KBM-7 (cell line): ENCODE measurements at regions not wholly inside any gene's neighbourhood (a gene's known extent, or its start where the extent isn't known, plus 50 kb on each side); places are given as distances from the start of the nearest gene placed in this dataset.
"Not testable (repeated sequence)": the region's sequence is repeated elsewhere in the genome, so short reads cannot be mapped to it uniquely, and the experiment has no call there.

Experiments
- DNase-seq: peaks from one replicate; pipeline ENCODE4 v3.0.0-alpha.2; 2015
- in situ Hi-C: fragments of 300-500 bp; cut with MboI; formaldehyde crosslinking; loops from 2 replicates; pipeline ENCODE4 v1.14.3; 2020; ENCODE audit warnings: low sequenced_read_pairs, low pct_unique_long_range_greater_than_20kb, mixed read lengths

DNA sequence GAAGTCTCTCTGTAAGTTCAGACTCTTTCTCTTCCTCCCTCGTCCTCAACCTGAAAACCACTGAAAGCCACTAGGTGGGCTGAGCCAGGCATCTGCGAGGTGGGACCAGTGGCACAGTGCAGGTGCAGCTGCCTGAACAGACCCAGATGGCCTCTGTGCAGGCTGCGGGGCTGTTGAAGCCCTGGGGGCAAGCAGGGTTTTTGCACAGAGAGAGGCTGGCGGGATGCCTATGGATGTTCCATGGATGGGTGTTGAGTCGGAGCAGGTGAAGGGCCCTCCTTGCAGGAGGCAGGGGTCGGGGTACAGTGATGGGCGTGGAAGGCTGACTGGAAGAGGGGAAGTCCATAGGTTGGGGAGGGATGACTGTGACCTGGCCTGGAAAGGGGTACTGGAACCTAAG lies 350.2 kb upstream of the FAT1 start:
- DNase-seq, result no peak
- in situ Hi-C loops, result no loop called here

DNA sequence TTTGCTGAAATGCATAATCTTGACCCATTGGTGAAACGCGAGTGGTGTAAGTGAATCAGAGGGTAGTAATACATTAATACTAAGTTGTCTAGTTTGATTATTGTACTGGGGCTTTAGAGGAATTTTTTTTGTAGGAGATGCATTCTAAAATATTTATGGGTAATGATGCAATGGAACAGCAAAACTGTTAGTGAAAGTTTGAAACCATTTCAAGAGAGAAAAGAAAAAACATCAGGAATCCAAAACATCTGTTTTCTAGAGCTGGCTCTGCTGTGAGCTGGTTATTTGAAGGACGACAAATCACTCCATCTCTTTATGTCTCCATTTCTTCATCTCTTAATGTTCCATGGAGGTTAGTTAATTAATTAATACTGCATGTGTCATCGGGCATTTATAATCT lies 351.9 kb upstream of the FAT1 start:
- DNase-seq, result no peak
- in situ Hi-C loops, result no loop called here

DNA sequence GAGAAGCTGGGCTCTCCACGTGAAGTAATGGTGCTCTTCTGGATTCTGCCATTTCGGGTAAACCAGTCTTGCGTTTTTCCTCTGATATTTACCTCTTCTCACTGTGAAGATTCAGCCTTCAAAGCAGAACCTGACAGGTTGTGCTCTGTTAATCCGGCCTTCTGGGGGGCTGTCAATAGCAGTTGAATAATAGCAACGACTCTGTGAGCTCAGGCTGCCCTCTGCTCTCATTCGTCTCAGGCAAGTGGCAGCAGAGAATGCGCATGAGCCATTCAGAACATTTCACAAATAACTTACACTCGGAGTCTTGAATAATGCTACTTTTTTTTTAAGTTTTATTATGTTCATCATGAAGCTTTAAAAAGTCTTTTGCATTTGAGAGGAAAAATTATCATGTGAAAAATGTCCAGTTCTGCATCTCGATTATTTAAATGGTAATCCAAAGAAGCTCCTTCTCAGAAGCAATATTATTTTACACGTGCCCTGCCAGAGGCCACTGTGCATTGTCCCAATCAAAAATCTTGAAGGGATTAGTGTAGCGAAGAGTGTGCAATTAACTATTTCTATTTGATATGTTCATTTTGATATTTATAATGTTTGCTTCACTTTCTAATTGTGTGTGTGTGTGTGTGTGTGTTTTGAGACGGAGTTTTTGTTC lies 354.2 kb upstream of the FAT1 start:
- no peak for DNase-seq
- in situ Hi-C loops, result no loop called here

DNA sequence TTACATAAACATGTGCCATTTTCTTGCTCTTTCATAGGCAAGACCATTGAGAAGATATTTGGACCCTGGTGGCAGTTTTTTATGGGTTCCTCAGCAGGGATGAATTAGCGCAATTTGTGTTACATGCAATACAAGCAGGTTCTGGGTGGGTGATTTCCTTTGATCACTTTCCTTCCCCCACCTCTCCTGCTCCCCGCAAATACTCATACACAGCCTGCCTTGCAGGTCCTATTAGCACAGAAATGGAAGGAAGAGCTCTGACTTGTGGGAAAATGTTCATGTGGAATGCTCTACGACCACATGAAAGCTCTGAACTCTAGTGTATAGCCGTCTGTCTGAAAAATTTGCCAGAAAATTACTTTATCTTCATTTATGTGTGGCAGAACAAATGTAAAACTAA lies 361.0 kb upstream of the FAT1 start:
- in situ Hi-C loops, result no loop called here
- DNase-seq, result no peak

DNA sequence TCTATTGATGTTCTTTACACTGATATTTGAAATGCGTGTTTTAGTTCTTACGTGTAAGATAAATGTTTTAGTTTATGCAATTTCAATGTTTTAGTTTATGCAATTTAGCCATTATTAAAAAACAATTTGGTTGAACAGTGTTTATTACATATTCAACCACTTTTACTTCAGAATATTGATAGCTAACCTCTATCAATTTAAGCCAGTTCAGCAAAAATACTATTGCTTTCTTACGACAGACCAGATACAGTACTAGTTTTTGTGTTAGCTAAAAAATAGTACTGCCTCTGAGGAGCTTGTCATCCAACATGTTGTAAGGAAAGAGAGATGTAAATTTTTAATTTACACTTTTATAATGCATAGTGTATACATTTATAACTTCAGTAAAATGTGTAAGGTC lies 361.7 kb upstream of the FAT1 start:
- in situ Hi-C loops, result no loop called here
- DNase-seq, result no peak

DNA sequence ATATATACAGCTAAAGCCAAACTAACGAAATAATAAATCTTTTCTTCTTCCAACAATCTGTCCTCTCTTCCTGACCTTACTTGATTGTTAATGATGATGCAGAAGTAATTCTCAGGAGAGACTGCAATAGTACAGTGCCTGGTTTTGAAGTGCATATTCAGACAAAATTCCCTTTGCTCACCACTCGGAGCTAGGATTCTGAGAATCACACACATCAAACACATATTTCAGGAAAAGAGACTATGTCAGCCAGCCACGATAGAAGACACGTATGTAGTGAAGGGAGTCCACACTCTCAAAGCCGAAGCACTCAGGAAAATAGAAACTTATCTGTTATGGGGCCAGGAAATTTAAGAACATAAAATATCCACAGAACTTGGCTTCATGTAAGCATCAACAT lies 362.5 kb upstream of the FAT1 start:
- in situ Hi-C loops, result no loop called here
- DNase-seq, result no peak

DNA sequence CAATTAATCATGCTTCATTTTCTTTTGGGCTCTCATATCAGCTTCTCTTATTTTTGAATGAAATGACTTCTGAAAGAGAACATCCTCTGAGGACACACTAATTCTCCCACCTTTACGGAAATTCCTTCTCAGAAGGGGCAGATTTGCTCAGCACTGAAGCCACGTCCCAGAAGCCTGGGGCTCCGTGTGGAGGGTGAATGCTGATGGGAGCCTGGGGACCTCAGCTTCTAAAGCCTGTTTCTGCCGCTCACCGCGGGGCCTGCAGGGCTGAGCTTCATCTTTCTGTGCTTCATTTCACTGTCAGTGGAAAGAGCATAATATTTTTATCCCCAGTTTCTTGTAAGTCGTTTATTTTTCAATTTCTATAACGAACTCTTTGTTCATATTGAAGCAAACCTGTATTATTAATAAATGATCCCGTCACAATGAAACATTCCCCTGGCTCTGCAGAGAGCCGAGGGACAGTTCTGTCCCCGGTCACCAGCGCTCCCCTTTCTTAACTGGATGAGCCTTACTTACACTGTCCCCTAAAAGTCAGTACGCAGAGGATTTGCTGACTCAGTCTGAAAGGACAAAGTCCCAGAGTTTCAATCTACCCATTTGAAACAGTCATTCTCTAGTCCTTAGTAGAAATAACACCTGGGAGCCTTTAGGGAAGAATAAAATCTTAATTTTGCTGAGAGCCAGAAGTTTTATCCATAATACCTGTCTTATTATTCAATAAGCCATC lies 364.6 kb upstream of the FAT1 start:
- DNase-seq, result no peak
- in situ Hi-C loops, result no loop called here

DNA sequence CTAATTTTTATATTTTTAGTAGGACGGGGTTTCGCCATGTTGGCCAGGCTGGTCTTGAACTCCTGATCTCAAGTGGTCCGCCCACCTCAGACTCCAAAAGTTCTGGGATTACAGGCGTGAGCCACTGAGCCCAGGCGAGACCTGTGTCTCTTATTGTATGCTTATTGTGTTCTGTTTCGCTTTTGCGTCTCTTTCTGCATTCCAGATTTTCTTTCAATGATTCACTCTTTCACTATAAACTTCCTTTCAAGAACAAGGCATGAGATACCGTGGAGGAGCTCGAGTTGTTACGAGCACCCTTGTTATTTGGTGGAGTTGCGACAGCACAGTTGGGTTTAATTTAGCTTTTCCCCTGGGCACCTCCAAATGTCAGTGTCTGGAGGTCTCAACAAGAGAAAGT lies 366.7 kb upstream of the FAT1 start:
- in situ Hi-C loops, result no loop called here

DNA sequence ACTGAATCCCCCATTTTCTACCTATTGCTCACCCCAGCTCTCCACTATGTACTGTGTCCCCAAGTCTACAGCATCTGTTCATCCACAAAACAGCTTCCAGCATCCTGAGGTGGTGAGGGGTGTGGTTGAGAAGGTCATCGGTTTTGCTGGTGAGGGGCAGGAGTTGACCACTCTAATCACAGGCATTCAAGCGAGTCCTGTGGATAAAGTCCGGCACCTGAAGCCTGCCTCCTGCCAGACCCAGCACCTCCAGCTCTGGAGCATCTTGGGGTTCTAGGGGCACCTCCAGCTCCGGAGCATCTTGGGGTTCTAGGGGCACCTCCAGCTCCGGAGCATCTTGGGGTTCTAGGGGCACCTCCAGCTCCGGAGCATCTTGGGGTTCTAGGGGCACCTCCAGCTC lies 367.2 kb upstream of the FAT1 start:
- in situ Hi-C loops, result not testable (repeated sequence)

More for the DNA sequence above, 366.7 kb upstream of the FAT1 start:
- no peak for DNase-seq

DNA sequence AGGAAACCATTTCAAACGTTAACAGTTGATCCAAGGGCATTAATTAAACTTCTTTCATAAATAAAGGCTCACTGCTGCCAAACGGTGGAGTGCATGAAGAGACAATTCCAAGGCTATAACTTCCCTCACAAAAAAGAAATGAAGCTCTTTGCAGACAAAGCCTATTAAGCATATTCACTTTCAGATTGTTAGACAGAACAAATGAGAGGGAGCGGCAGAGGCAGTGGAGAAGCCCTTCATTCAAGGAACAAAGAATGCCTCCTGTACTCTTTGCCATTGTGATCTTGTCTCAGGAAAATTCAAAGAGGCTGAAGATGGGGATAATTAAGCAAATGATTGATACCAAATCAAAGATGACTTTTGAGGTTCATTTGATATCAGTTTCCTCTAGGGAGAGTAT lies 370.5 kb upstream of the FAT1 start:
- no peak for DNase-seq
- in situ Hi-C loops, result no loop called here

More for the DNA sequence above, 367.2 kb upstream of the FAT1 start:
- DNase-seq, result not testable (repeated sequence)

DNA sequence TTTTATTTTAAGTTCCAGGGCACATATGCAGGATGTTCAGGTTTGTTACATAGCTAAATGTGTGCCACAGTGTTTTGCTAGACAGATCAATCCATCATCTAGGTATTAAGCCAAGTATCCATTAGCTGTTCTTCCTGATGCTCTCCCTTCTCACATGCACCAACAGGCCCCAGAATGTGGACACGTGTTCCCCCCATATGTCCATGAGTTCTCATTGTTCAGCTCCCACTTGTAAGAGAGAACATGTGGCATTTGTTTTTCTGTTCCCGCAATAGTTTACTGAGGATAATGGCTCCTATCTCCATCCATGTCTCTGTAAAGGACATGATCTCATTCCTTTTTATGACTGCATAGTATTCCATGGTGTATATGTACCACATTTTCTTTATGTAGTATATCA lies 374.8 kb upstream of the FAT1 start:
- DNase-seq, result no peak
- in situ Hi-C loops, result no loop called here

DNA sequence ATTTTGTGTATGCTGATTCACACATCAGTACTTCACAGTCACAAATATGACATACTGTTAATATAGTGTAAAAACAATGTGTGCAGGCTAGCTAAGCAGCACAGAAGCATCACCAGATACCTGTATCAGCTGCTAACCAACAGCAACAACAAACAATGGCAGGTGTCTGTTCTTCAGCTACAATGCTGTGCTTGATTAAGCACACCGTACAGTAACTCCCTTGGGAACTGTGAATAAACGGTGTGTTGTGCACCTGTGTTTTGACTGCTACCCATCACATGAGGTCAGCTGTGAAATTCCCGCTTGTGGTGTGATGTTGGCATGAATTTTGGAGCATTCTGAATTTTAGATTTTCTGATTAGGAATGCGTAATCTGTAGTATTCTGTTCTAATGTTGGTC lies 379.7 kb upstream of the FAT1 start:
- DNase-seq, result no peak

DNA sequence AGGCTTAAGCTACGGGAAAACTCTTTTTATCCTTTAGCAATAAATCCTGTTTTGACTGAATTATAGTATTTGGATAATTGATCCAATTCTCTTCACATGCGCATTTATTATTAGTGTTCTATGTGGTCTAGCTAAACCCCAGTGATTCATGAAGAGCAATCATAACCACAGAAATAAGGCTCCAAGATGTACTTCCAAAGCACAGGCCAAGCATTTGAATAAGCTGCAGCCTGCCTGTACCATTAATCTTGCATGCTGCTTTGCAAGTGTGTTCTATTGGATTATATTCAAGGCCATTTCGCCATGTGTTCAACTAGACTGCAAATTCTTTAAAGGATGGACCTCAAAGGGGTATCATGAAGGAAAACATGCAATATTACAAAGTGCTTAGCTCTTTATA lies 385.2 kb upstream of the FAT1 start:
- DNase-seq, result no peak
- in situ Hi-C loops, result no loop called here

More for the DNA sequence above, 379.7 kb upstream of the FAT1 start:
- in situ Hi-C loops, result no loop called here

DNA sequence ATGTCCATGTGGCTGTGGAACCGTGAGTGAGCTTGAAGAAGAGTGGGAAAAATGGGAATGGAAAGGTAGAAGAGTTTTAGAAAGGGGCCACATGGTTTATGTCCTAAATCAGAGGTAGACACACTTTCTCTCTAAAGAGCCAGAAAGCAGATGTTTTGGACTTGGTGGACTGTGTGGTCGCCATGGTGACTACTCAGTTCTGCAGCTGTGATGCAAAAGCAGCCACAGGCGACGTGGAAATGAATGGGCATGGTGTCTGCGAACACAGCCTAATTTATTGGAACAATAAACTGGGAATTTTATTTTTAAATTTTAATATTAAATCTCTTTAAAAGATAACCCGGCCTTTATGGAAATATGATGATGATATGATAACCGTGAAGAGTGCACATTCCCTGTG lies 386.0 kb upstream of the FAT1 start:
- DNase-seq, result no peak
- in situ Hi-C loops, result no loop called here

DNA sequence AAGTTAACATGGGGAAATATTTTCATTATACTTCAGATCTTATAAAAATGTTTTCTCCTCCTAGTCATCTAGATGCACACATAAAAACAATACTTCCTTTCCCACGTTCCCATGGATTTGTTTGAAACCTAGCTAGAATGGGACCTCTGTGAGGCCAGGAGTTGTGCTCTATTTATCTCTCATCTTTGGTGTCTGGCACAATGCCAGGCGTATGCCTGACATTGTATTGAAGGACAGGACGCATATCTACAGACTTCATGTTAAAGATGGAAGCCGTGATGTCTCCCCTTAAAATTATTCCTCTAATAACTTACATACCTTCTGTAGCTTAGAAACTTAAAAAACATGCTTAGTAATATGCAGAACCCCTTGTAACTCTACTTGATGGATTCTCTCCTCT lies 394.5 kb upstream of the FAT1 start:
- no peak for DNase-seq
- in situ Hi-C loops, result no loop called here

DNA sequence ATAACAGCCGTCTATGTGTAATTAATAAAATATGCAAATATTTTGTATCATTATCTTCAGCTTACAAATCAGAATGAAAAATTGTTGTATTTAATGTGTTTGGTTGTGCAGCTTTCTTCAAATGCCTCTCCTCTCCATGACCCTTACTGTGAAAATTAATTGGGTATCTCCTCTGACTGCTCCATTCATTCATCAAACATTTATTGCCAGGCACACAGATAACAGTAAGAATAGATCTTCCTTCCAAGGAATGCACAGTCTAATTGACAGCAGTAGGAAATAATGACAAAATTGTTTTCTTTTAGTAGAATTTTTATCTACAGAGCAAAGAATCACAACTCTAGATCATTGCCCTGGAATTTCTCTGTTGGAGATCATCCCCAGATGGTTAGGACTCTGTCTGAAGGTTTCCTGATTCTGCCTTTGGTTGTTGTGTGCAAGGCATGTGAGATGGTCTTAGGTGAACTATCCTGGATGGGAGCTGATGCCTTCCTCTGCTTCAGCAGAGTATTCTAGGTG lies 395.0 kb upstream of the FAT1 start:
- no peak for DNase-seq
- in situ Hi-C loops, result no loop called here

DNA sequence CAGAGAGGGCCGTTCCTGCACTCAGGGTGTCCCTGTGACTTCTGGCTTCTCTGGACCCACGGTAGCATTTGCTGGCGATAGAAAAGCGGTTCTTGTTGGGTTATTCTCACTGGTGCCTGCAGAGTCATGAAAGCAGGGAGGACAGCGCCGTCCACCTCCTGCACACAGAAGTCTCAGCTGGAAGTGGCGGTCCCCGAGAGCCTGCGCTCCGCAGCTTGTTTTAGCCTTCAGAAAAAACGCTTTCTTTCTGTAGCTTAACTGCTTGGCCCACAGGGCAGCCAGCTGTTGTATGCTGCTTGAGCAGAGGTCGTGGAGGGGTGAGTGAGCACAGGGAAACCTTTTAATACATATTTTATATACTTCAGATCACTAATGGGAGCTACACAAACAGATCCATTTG lies 400.7 kb upstream of the FAT1 start:
- no peak for DNase-seq
- in situ Hi-C loops, result no loop called here

DNA sequence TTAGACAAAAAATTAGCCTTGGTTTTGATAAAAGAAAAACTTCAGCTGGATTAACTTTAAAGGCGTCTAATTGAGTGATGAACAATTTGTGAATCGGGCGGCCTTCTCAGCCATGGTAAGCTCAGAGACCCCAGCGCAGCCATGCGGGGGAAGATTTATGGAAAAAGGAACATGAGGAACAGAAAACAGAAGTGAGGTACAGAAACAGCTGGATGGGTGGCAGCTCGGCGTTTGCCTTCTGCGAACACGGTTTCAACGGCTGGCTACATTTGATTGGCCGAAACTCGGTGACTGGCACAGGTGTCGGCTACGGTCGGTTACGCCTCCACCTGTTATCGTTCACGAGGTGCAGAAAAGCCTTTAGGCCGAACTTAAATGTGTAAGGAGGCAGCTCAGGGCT lies 401.4 kb upstream of the FAT1 start:
- DNase-seq, result no peak
- in situ Hi-C loops, result no loop called here

DNA sequence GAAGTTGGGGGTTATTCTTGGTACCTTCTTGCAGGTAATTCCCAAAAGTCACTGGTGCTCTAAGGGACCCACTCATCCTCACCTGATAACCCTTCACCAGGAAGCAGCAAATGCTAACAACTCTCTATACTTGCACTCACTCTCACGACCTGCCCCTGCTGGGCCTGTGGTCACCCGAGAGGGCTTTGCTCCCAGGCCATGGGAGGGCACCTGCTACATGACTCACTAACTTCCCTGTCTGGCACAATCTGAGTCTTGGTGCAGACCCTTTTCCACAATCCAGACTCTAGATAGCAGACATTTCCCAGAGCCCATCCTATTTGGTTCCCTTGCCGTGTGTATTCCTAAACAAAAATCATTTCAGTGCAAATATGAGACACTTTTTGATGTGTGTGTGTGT lies 403.8 kb upstream of the FAT1 start:
- in situ Hi-C loops, result no loop called here
- DNase-seq, result no peak

DNA sequence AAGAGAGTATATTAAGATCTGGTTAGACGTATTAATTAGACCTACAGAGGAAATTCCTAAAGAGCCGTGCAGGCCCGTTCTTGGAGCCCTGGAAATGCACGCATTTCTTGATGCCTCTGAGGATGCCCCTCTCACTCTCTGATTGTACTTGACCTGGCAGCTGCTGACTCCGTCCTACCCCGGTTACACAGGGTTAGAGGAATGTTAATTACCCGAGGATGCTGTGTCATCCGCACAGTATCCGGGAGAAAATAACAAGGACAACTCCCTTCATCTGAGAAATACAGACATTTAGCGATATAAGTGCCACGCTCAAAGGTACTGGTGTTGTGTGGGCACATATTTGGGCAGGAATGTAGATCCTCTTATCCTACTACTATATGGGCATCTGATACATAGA lies 404.6 kb upstream of the FAT1 start:
- DNase-seq, result no peak
- in situ Hi-C loops, result no loop called here

DNA sequence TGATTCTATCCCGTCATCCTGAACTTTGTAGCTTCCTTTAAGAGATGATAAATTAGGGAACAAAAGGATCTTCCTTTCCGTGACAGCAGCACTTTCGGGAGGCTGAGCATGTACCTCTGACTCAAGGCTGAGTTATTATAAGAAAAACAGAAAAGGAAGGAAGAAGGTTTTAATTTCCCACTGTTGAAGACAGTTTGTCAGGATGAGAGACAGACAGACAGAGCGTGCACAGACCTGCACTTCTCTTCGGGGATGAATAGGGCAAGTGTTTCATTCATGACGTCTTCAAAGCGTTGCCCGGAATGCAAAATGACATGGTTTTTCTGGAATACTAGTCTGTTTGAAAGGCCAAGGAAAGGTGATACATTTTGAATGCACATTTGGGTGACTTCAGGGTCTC lies 405.3 kb upstream of the FAT1 start:
- in situ Hi-C loops, result no loop called here
- DNase-seq, result no peak
